GM18498 (cell line): ENCODE measurements at regions not wholly inside any gene's neighbourhood (a gene's known extent, or its start where the extent isn't known, plus 50 kb on each side); places are given as distances from the start of the nearest gene placed in this dataset.
"Not testable (repeated sequence)": the region's sequence is repeated elsewhere in the genome, so short reads cannot be mapped to it uniquely, and the experiment has no call there.

Experiments used
- ATAC-seq: cut with Tn5 transposase; IDR thresholded peaks from one replicate; pipeline ENCODE4 v1.9.1; 2021; ENCODE audit warnings: mild to moderate bottlenecking, moderate library complexity; ENCODE audit not compliant: unreplicated experiment

GRCh38 chr16:29139901-29140855, 155.3 kb downstream of the LAT start:
- not testable (repeated sequence) for ATAC-seq

GRCh38 chr16:29139261-29139802, 154.5 kb downstream of the LAT start:
- ATAC-seq, result no peak

GRCh38 chr16:29138698-29139097, 153.8 kb downstream of the LAT start:
- ATAC-seq, result not testable (repeated sequence)

GRCh38 chr16:29137894-29138662, 153.2 kb downstream of the LAT start:
- ATAC-seq, result not testable (repeated sequence)

GRCh38 chr16:29137461-29137860, 152.6 kb downstream of the LAT start:
- not testable (repeated sequence) for ATAC-seq

- ATAC-seq, result not testable (repeated sequence)
Observed at GRCh38 chr16:29136916-29137315, 152.1 kb downstream of the LAT start.

- ATAC-seq, result not testable (repeated sequence)
Observed at GRCh38 chr16:29136046-29136696, 151.3 kb downstream of the LAT start.

- ATAC-seq, result not testable (repeated sequence)
Observed at GRCh38 chr16:29135098-29135497, 150.2 kb downstream of the LAT start.

- ATAC-seq, result not testable (repeated sequence)
Observed at GRCh38 chr16:29133681-29134430, 149.0 kb downstream of the LAT start.

- not testable (repeated sequence) for ATAC-seq
Observed at GRCh38 chr16:29132869-29133268, 148.0 kb downstream of the LAT start.

- ATAC-seq, result not testable (repeated sequence)
Observed at GRCh38 chr16:29132444-29132843, 147.6 kb downstream of the LAT start.

GRCh38 chr16:29130901-29131851, 146.3 kb downstream of the LAT start:
- ATAC-seq, result not testable (repeated sequence)

- not testable (repeated sequence) for ATAC-seq
Observed at GRCh38 chr16:29130131-29130711, 145.4 kb downstream of the LAT start.

GRCh38 chr16:29129458-29130038, 144.7 kb downstream of the LAT start:
- not testable (repeated sequence) for ATAC-seq

- ATAC-seq, result not testable (repeated sequence)
Observed at GRCh38 chr16:29128732-29129457, 144.0 kb downstream of the LAT start.

- not testable (repeated sequence) for ATAC-seq
Observed at GRCh38 chr16:29127806-29128420, 143.1 kb downstream of the LAT start.

GRCh38 chr16:29126616-29127015, 141.8 kb downstream of the LAT start:
- ATAC-seq, result no peak
